COLO668 (cell line): ENCODE measurements at regions not wholly inside any gene's neighbourhood (a gene's known extent, or its start where the extent isn't known, plus 50 kb on each side); places are given as distances from the start of the nearest gene placed in this dataset.

Experiments
- DNase-seq: peaks from one replicate; lab custom pipeline; 2025; ENCODE audit not compliant: unreplicated experiment; lab: John Stamatoyannopoulos, UW

DNA sequence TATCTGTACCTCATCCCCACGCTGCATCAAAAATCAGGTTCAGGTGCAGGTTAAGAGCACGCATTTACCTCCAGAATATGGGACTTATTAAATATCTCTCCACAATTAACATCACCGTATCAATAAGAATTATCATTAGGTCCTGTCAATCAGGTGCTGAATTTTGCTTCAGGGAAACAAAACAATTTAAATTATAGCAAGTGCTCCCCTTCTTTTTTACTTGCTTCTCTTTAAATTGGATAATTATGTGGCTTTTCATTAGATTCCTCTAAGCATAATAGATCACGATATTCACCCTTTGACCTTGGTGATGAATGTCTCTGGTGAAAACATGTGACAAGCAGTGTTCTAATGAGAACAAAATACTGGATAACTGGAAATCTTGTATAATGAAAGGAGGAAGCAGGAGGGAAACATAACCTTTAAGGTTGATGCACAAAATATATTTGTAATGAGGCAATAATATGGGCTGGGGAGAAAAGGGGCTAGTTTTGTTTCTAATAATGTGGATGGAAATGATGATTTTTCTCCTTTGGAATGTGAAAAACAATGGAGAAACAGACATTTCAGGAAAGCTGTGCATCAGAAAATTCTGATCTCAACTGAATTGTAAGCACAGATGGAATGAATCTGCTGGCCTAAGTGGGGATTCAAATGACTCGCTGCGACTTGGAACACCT lies 166.9 kb downstream of the SNX10 start:
- DNase-seq: no peak

DNA sequence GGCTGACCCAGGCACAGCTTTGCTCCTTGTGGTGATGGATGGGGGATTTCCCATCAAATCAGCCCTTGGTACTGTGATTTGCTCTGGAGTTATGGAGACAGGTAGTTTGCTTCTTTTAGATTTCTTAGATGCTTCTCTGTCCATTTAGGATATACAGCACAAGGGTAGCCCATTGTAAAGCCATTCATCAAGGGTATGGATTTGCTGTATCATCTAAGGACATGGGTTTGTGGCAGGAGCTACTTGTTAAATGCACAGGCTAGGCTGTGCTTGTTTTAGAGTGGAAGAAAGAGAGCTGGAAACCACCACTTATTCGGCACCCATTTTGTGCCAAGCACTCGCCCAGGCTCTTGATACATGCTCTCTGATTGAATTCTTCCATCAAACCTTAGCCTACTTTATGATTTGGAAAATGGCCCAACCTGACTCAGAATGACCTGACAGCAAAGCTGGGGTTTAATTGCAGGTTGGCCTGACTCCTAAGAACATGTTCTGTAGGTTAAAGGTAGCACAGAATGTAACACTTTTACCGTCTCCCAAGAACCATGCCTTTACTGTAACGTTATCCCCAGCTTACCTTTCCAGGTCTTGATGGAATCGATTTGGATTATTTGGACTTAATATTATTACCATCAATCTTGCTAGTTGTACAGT lies 168.0 kb downstream of the SNX10 start:
- no peak for DNase-seq

- no peak for DNase-seq
Measured at GRCh38 chr7:26460351-26461085, 168.9 kb downstream of the SNX10 start.

- no peak for DNase-seq
Measured at GRCh38 chr7:26461518-26461917, 169.9 kb downstream of the SNX10 start.

- DNase-seq: no peak
Measured at GRCh38 chr7:26466007-26466406, 174.3 kb downstream of the SNX10 start.

GRCh38 chr7:26467104-26467503 lies 175.4 kb downstream of the SNX10 start:
- DNase-seq: no peak

- no peak for DNase-seq
Measured at GRCh38 chr7:26467541-26467940, 175.9 kb downstream of the SNX10 start.

DNA sequence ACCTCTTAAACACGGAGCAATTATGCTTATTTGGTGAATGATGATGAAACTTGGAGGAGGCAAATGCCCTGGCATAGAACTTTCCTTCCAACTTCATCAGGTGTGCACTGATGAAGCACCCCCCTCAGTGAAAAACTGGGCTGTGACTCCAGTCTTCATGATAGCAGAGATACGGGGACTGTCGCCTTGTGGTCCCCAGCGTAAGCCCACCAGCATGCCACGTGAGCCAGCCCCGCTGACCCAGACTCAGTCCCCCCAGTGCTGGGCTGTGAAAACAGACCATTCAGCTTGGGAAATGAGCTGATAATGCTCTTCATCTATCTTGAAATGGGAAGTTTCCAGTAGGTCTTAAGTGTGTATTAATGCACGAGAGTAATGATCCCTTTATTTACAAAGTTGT lies 177.0 kb downstream of the SNX10 start:
- DNase-seq: no peak

GRCh38 chr7:26469188-26469587 lies 177.5 kb downstream of the SNX10 start:
- DNase-seq: no peak

DNA sequence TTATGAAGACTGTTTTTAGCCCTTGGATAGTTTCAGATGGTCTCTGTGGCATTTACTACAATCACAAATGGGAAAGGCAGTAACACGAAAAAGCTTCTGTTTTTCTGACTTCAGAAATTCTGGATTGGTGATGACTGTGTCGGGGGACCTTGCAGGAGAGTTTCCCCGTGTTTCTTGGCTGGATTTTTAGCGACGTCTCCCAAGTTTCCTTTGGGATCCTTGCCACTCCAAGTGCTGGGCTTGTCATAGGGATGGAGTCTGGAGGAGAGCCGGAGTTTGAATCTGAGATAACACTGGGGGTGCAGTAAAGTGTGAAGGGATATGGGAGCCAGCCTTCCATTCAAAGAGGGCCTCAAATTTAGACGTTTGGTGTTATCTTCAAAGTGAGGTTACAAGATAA lies 179.0 kb downstream of the SNX10 start:
- DNase-seq: no peak

DNA sequence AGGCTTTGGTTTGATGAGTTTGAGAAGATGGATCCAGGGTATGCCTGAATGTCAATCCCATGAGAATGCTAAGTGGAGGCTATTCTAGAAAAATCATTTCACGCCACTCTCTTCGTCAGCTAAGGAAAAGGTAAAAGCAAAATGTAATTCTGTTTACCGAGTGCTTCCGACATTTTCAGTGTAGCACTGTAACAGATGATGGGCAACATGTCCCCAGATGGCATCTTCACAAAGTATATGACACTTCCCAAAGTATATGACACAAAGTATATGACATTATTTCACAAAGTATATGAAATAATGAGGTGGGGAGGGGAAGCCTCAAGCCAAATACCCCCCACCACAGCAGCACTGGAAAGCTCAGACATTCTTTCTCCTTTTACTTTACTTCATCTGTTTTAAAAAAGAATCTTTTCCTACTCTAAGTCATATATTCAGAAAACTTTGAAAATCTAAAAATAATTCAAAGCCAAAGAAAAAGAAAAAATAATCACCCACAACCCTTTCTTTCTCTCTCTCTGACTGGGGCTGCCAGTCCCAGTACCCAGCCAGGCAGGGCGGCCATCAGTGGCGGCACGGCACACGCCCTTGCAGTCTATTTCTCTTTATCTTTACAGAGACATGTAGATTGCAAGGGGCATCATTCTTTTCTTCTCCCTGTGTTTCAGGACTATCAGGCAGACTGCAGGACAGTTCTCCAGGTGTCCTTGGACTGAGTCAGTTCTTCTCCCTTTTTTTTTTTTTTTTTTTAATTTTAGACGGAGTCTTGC lies 179.8 kb downstream of the SNX10 start:
- DNase-seq: no peak

DNA sequence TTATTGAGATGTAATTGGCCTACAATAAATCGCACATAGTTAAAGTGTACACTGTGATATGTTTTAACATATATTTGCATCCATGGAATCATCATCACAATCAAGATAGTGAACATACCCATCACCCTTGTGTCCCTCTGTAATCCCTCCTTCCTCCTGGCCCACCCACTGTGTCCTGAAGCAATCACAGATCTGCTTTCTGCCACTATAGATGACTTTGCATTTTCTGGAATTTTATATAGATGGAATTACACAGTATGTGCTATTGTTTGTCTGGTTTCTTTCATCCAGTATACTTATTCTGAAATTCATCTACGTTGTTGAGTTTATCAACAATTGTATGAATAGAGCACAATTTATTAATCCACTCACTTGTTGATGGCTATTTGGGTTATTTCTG lies 181.3 kb downstream of the SNX10 start:
- no peak for DNase-seq

DNA sequence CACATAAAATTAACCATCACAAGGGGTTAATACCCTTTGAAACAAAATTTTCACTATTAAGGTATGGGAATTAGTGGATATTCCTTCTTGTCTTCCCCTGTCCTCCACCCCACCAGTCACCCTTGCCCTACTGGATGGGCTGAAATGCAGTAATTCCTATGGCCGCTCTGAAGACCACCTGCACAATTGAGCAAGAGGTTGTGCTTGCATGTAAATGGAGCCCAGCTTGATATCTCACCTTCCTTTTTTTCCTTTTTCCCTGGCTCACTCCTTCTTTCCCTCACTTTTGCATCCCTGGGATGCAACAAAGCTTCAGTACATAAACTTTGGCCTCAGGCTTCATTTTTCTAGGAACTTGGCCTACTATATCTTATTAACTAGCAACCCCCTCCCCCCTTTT lies 184.6 kb downstream of the SNX10 start:
- DNase-seq: no peak

DNA sequence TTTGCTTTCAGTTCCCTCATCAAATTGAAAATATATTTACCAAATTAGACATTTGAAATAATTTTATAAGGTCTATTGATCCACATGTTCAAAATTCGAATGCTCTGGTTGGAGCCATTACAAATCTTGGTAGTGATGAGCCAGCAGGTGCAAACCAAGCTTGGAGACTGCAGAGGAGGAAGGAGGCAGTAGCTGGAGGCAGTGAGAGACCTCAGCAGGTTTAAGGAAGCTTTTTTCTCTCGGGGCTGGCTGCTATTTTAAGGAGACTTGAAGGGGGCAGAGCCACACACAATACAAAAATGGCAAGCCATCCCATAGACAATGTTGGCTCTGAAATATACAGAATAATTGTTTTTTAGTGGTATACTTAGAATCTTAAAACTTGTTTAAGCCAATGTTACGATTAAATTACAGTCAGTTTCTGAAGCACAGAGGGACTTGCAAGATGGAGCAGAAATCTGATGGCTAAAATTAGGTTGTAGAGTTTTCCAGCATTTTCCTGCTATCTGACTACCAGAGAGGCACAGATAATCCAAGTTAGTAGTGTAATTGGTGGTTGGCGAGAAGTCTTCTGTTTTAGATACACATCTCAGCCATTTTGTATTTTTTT lies 185.8 kb downstream of the SNX10 start:
- DNase-seq: no peak

DNA sequence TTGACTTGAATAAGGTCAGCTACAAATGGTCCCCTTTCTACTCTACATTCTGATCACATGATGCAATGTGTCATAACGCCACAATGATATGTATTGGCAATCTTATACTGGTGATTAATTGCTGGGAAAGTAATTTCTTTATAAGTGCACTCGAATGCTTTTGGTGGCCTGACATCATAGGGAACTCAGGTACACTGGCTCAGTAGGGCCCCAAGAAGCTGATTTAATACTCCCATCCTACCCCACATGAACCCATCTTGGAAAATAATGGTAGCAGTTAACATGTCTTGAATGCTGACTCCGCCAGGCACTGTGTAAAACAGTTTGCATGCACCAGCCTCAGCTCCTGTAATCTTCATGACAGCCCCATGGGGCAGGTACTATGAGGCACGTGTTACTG lies 186.9 kb downstream of the SNX10 start:
- no peak for DNase-seq

DNA sequence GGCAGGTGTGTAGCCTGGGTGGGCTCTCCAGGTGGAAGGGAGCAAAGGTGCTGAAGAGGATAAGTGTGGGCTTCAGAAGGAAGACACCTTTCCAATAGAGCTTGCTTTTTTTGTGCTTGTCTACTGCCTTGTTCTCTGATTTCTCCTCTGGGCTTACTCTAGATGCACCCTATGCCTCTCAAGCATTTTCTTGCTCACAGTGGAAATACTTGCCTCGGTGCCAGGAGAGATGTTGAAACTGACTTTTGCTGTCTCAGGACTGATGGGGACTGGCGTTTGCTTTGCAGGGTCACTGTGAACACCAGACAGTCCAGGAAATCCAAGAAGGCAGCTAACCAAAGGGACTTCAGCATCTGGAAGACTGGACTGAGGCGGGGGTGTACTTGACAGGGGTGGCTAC lies 187.9 kb downstream of the SNX10 start:
- DNase-seq: no peak

DNA sequence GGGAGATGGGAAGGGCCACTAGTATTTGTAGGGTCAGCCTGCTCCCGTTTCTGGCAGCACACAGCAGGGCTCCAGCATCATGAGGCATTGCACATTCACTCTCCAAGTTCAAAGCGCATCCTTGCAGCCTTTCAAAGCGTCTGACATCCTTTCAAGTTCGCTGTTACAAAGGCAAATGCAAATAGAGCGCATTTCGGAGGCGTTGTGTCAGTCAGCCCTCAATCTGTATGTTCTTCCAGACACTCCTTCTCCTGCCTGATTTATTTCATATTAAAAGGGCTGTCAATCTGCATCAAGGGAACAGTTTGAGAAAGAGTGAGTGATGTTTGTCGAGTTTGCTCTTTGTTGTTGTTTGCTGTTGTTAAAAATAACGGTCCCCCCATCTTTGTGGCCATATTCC lies 188.5 kb downstream of the SNX10 start:
- no peak for DNase-seq

DNA sequence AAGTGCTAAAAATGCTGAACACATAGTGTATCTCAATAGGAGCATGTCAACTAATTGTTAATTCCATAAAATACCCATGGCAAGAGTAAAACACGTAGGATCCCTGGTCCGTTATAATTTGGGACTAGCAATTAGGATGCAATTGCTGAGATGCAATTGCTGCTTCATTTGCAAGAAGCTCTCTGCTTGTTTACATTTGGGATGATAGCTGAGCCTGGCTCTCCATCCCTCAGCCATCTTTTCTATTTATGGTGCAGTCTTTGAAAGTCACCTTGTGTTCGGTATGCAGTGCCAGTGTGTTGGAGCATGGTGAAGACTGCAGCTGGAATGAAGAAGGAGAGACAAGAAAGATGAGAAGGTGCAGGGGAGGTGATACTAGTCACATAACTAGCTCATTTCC lies 191.3 kb downstream of the SNX10 start:
- DNase-seq: no peak

DNA sequence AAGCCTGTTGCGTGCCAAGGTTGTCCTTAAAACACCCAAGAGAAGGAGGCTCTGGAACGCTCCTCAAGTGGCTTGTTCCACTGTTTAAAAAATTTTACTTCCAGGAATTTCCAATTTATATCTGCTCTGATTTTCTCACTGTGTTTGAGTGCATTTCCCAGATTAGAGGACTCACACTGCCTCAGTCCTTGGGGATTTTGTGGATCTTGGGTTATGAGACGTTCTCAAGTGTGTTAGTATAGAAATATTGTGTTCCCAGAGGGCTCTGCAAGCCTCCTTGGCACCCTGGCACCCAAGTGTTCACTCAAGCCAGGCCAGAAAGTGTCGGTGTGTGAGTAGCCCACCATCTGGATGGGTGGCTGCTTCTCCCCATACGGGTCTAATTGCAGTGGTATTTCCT lies 192.2 kb downstream of the SNX10 start:
- no peak for DNase-seq

- no peak for DNase-seq
Measured at GRCh38 chr7:26485367-26485934, 193.8 kb downstream of the SNX10 start.

DNA sequence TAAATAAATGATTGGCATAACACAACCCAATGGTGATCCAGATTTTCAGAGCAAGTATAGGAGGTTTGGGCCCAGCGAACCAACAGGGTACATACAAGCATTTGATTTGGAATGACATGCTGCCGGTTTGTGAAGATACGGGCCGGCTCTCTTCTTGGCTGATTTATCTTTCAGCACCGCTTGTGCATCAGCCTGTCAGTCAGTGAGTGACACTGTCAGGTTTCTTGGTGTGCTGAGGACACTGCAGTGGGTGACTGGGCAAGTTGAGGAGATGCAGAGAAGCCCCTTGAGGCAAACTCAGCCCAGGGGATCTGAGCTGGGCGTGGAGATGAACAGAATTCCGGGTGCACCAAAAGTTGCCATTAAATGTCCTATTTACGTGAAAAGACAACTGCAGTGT lies 194.5 kb downstream of the SNX10 start:
- DNase-seq: no peak
